IMR-90 (cell line): ENCODE measurements at regions not wholly inside any gene's neighbourhood (a gene's known extent, or its start where the extent isn't known, plus 50 kb on each side); places are given as distances from the start of the nearest gene placed in this dataset.

Experiments
- ATAC-seq: fragments of 200-7000 bp; cut with Tn5 transposase; 2 replicates; pipeline ENCODE4 v1.9.1; 2020; ENCODE audit warnings: low read depth, mild to moderate bottlenecking, moderate library complexity
- BruUV-seq: library from RNA; stranded (reverse); fragments of 400-500 nt; replicated peaks from 2 replicates; lab custom pipeline; 2021; lab: Mats Ljungman, UMichigan
- CTCF ChIA-PET: fragments of 300-600 bp; formaldehyde crosslinking; extraction: SDS; loops from one replicate; lab custom pipeline; 2021; ENCODE audit warnings: antibody characterized with exemption; lab: Yijun Ruan, JAX
- POLR2A ChIA-PET: fragments of 300-600 bp; sonication (Branson Sonifier 250); formaldehyde crosslinking; loops from one replicate; lab custom pipeline; 2022; ENCODE audit warnings: antibody characterized with exemption; ENCODE audit not compliant: unreplicated experiment; lab: Charles Lee
- DNase-seq: peaks from one replicate; pipeline ENCODE4 v3.0.0; 2013
- H2AFZ ChIP-seq: replicated peaks from 2 replicates; pipeline ENCODE3; 2013; ENCODE audit warnings: low read length, mild to moderate bottlenecking; ENCODE audit not compliant: poor library complexity
- H2AK5ac ChIP-seq: 2 replicates; pipeline ENCODE4 v1.6.1; 2013; ENCODE audit warnings: low read depth, low read length, inconsistent platforms
- H2AK9ac ChIP-seq: replicated peaks from 2 replicates; pipeline ENCODE3; 2013; ENCODE audit warnings: mild to moderate bottlenecking, low read depth, low read length, moderate library complexity; ENCODE audit not compliant: poor library complexity
- H2BK120ac ChIP-seq: 2 replicates; pipeline ENCODE4 v1.6.1; 2013; ENCODE audit warnings: low read depth, low read length, inconsistent platforms
- H2BK15ac ChIP-seq: 3 replicates; pipeline ENCODE4 v1.6.1; 2013; ENCODE audit warnings: low read depth, low read length, inconsistent platforms
- H2BK20ac ChIP-seq: 2 replicates; pipeline ENCODE4 v1.6.1; 2013; ENCODE audit warnings: low read depth, mild to moderate bottlenecking, inconsistent platforms, low read length, moderate library complexity
- H2BK5ac ChIP-seq: 2 replicates; pipeline ENCODE4 v1.6.1; 2013; ENCODE audit warnings: mild to moderate bottlenecking, low read depth, low read length, inconsistent platforms; ENCODE audit not compliant: poor library complexity, severe bottlenecking
- H3K14ac ChIP-seq: replicated peaks from 2 replicates; pipeline ENCODE4 v1.6.1; 2013; ENCODE audit warnings: low read depth, low read length, inconsistent platforms
- H3K18ac ChIP-seq: 2 replicates; pipeline ENCODE4 v1.6.1; 2013; ENCODE audit warnings: low read depth, low read length, control low read depth
- H3K23ac ChIP-seq: 2 replicates; pipeline ENCODE4 v1.6.1; 2013; ENCODE audit warnings: low read depth, low read length, inconsistent platforms
- H3K27ac ChIP-seq: 2 replicates; pipeline ENCODE4 v1.5.1; 2013; ENCODE audit warnings: mild to moderate bottlenecking, control low read depth, low read length; ENCODE audit not compliant: insufficient read depth
- H3K27me3 ChIP-seq: 2 replicates; pipeline ENCODE4 v1.6.1; 2013; ENCODE audit warnings: low read length; ENCODE audit not compliant: control insufficient read depth, insufficient read depth
- H3K36me3 ChIP-seq: 2 replicates; pipeline ENCODE4 v1.6.1; 2013; ENCODE audit warnings: low read length, mixed read lengths; ENCODE audit not compliant: control insufficient read depth, insufficient read depth
- H3K4ac ChIP-seq: 2 replicates; pipeline ENCODE4 v1.6.1; 2013; ENCODE audit warnings: low read depth, low read length, inconsistent platforms
- H3K4me1 ChIP-seq: 2 replicates; pipeline ENCODE4 v1.6.1; 2013; ENCODE audit warnings: low read length, mixed read lengths; ENCODE audit not compliant: control insufficient read depth, insufficient read depth
- H3K4me2 ChIP-seq: 2 replicates; pipeline ENCODE4 v1.6.1; 2013; ENCODE audit warnings: low read depth, mild to moderate bottlenecking, control low read depth, low read length, moderate library complexity
- H3K4me3 ChIP-seq: 2 replicates; pipeline ENCODE4 v1.5.1; 2013; ENCODE audit warnings: low read depth, mild to moderate bottlenecking, control low read depth, low read length, moderate library complexity; ENCODE audit not compliant: insufficient read depth
- H3K56ac ChIP-seq: 2 replicates; pipeline ENCODE4 v1.6.1; 2013; ENCODE audit warnings: low read length, inconsistent platforms; ENCODE audit not compliant: insufficient read depth; ENCODE audit errors: extremely low read depth
- H3K79me1 ChIP-seq, 2 experiments: 2 replicates each; pipeline ENCODE4 v1.6.1; 2013; ENCODE audit warnings: low read length in 2 of 2, inconsistent platforms in 1 of 2, low read depth in 1 of 2
- H3K9ac ChIP-seq: 2 replicates; pipeline ENCODE4 v1.6.1; 2013; ENCODE audit warnings: low read depth, low read length, control low read depth
- H3K9me1 ChIP-seq: 2 replicates; pipeline ENCODE4 v1.6.1; 2013; ENCODE audit warnings: low read length, inconsistent platforms; ENCODE audit not compliant: insufficient read depth
- H3K9me3 ChIP-seq: 2 replicates; pipeline ENCODE4 v1.6.1; 2013; ENCODE audit warnings: low read length; ENCODE audit not compliant: control insufficient read depth, insufficient read depth
- H4K20me1 ChIP-seq: 2 replicates; pipeline ENCODE4 v1.6.1; 2013; ENCODE audit warnings: low read length, inconsistent platforms; ENCODE audit not compliant: insufficient read depth
- H4K5ac ChIP-seq: 2 replicates; pipeline ENCODE4 v1.6.1; 2013; ENCODE audit warnings: mild to moderate bottlenecking, low read depth, low read length, control low read depth
- H4K8ac ChIP-seq, 2 experiments: 2 replicates each; pipeline ENCODE4 v1.6.1; 2013; ENCODE audit warnings: low read depth in 2 of 2, low read length in 2 of 2, control low read depth in 1 of 2, inconsistent platforms in 1 of 2
- H4K91ac ChIP-seq: 2 replicates; pipeline ENCODE4 v1.6.1; 2013; ENCODE audit warnings: low read depth, low read length, inconsistent platforms; ENCODE audit not compliant: insufficient read depth
- BHLHE40 ChIP-seq: fragments of 150-350 bp; IDR thresholded peaks from 2 replicates; pipeline ENCODE4 v1.6.1; 2016; ENCODE audit warnings: mild to moderate bottlenecking, low read depth, low read length
- CEBPB ChIP-seq: IDR thresholded peaks from 2 replicates; pipeline ENCODE4 v1.6.1; 2012; ENCODE audit warnings: low read depth, low read length, improper control_type of control experiment
- CHD1 ChIP-seq: IDR thresholded peaks from 2 replicates; pipeline ENCODE4 v1.6.1; 2012; ENCODE audit warnings: low read depth, low read length, improper control_type of control experiment
- CTCF ChIP-seq: conservative IDR thresholded peaks from 2 replicates; pipeline ENCODE4 v1.5.1; 2012; ENCODE audit warnings: mild to moderate bottlenecking, low read depth, low read length, improper control_type of control experiment
- ELK1 ChIP-seq: fragments of 150-350 bp; IDR thresholded peaks from 2 replicates; pipeline ENCODE4 v1.6.1; 2016; ENCODE audit warnings: low read depth, mild to moderate bottlenecking, low read length, moderate library complexity, borderline replicate concordance
- FOS ChIP-seq: fragments of 150-350 bp; IDR thresholded peaks from 2 replicates; pipeline ENCODE4 v1.6.1; 2016; ENCODE audit warnings: low read depth, low read length
- MAZ ChIP-seq: IDR thresholded peaks from 2 replicates; pipeline ENCODE4 v1.6.1; 2012; ENCODE audit warnings: low read depth, mild to moderate bottlenecking, low read length, improper control_type of control experiment, moderate library complexity, borderline replicate concordance
- MXI1 ChIP-seq: IDR thresholded peaks from 2 replicates; pipeline ENCODE4 v1.6.1; 2012; ENCODE audit warnings: low read depth, mild to moderate bottlenecking, low read length, moderate library complexity, borderline replicate concordance
- NFE2L2 ChIP-seq: fragments of 150-350 bp; IDR thresholded peaks from 2 replicates; pipeline ENCODE4 v1.6.1; 2016; ENCODE audit warnings: low read depth, mild to moderate bottlenecking, low read length
- POLR2A ChIP-seq: IDR thresholded peaks from 2 replicates; pipeline ENCODE4 v1.6.1; 2012; ENCODE audit warnings: mild to moderate bottlenecking, low read depth, low read length
- RAD21 ChIP-seq: IDR thresholded peaks from 2 replicates; pipeline ENCODE4 v1.6.1; 2012; ENCODE audit warnings: low read length, improper control_type of control experiment
- RCOR1 ChIP-seq: IDR thresholded peaks from 2 replicates; pipeline ENCODE4 v1.6.1; 2012; ENCODE audit warnings: mild to moderate bottlenecking, low read length, improper control_type of control experiment; ENCODE audit not compliant: insufficient replicate concordance
- RFX5 ChIP-seq: IDR thresholded peaks from 2 replicates; pipeline ENCODE4 v1.8.0; 2012; ENCODE audit warnings: low read depth, mild to moderate bottlenecking, low read length, moderate library complexity
- SMC3 ChIP-seq: fragments of 150-350 bp; IDR thresholded peaks from 2 replicates; pipeline ENCODE4 v1.6.1; 2016; ENCODE audit warnings: low read depth, mild to moderate bottlenecking, antibody characterized with exemption, low read length, moderate library complexity
- USF2 ChIP-seq: fragments of 150-350 bp; IDR thresholded peaks from 2 replicates; pipeline ENCODE4 v1.6.1; 2017; ENCODE audit warnings: mild to moderate bottlenecking, antibody characterized with exemption, low read length, low read depth
- WGBS, 2 experiments: methylation state at CpG; one replicate each; pipeline versions ENCODE4 v1.1.5 to v1.1.7; 2013; ENCODE audit warnings: missing lambda C conversion rate in 2 of 2; ENCODE audit not compliant: insufficient read length in 1 of 2; ENCODE audit errors: extremely low coverage in 2 of 2; 5-methylcytosine and 5-hydroxymethylcytosine counted together
- dilution Hi-C: fragments of 300-500 bp; cut with HindIII; formaldehyde crosslinking; loops from one replicate; pipeline ENCODE4 v1.14.3; 2018; ENCODE audit warnings: low sequenced_read_pairs; ENCODE audit not compliant: unreplicated experiment
- in situ Hi-C: fragments of 300-500 bp; cut with MboI; formaldehyde crosslinking; loops from 3 replicates; pipeline ENCODE4 v1.14.3; 2019; ENCODE audit warnings: low sequenced_read_pairs, inconsistent platforms, mixed read lengths
- intact Hi-C: fragments of 100-400 bp; cut with micrococcal nuclease; formaldehyde crosslinking; loops from 2 replicates; pipeline ENCODE4 v1.10.0; 2022

GRCh38 chr2:226256709-226257376 is 542.8 kb downstream of the IRS1 start:
- Histone ChIP-seq H2BK5ac (peak overlapping the region; percentile 9), H3K56ac (no peak overlapping the region), H4K5ac (peak overlapping the region; percentile 69), H3K9me1 (peaks cover 5% of the 10 kb centered on the region), H2BK15ac (peak overlapping the region; percentile 86), H3K4me2 (no peak overlapping the region; the same call in 1 of the 2 replicates), H4K20me1 (no peaks in the 10 kb centered on the region), H3K14ac (peak overlapping the region; percentile 17; the same call in 1 of the 2 replicates), H2AFZ (peak overlapping the region; percentile 47), H4K8ac (peak overlapping the region; percentile 26 to 59), H3K79me1 (no peaks in the 10 kb centered on the region), H4K91ac (peak overlapping the region; percentile 58; the same call in 1 of the 2 replicates), H3K27me3 (no peaks in the 10 kb centered on the region), H3K4ac (peak overlapping the region; percentile 67), H2BK120ac (peak overlapping the region; percentile 57), H3K9me3 (no peaks in the 10 kb centered on the region), H3K27ac (no peak overlapping the region; the same call in 1 of the 2 replicates), H3K23ac (no peak overlapping the region), H3K4me1 (peaks cover 6% of the 10 kb centered on the region), H3K9ac (no peak overlapping the region), H3K4me3 (no peak overlapping the region), H2AK9ac (no peak overlapping the region), H3K18ac (peak overlapping the region; percentile 79), H2AK5ac (peak overlapping the region; percentile 90), H3K36me3 (no peaks in the 10 kb centered on the region), H2BK20ac (peak overlapping the region; percentile 45)
- DNase-seq: peak; percentile 10
- 100% methylated on average over 2 of the region's 4 CpGs; no CpG with 5 or more reads in 1 of the 2 experiments for WGBS, 2 experiments
- CTCF ChIA-PET: interaction anchor here (0.5 kb wide), 1 partner anchor 52 kb away, joined by 3 read pairs; no protein-coding TSS in a partner anchor
- intact Hi-C loops: no loop called here
- peak; percentile 37; the same call in 1 of the 2 replicates for ATAC-seq
- in situ Hi-C loops: no loop called here
- BruUV-seq: no TSS peak
- POLR2A ChIA-PET: no interaction called here
- dilution Hi-C loops: no loop called here
- no peak for TF ChIP-seq RFX5
- no peak for TF ChIP-seq CTCF
- TF ChIP-seq NFE2L2: no peak
- TF ChIP-seq FOS: no peak
- TF ChIP-seq RAD21: no peak
- TF ChIP-seq MXI1: no peak
- no peak for TF ChIP-seq POLR2A
- TF ChIP-seq CHD1: no peak
- TF ChIP-seq BHLHE40: no peak
- no peak for TF ChIP-seq RCOR1
- TF ChIP-seq SMC3: no peak
- no peak for TF ChIP-seq ELK1
- TF ChIP-seq CEBPB: no peak
- TF ChIP-seq USF2: no peak
- no peak for TF ChIP-seq MAZ
